IPS DF 4.7 (cell line): ENCODE measurements at regions not wholly inside any gene's neighbourhood (a gene's known extent, or its start where the extent isn't known, plus 50 kb on each side); places are given as distances from the start of the nearest gene placed in this dataset.
"Not testable (repeated sequence)": the region's sequence is repeated elsewhere in the genome, so short reads cannot be mapped to it uniquely, and the experiment has no call there.

Experiments
- DNase-seq: peaks from one replicate; pipeline ENCODE4 v3.0.0-alpha.2; 2013; ENCODE audit warnings: low spot score; ENCODE audit errors: extremely low read depth

- no peak for DNase-seq
Measured at GRCh38 chr6:4341078-4341797, 205.9 kb upstream of the ECI2 start.

- DNase-seq: no peak
Measured at GRCh38 chr6:4340544-4340943, 205.2 kb upstream of the ECI2 start.

DNA sequence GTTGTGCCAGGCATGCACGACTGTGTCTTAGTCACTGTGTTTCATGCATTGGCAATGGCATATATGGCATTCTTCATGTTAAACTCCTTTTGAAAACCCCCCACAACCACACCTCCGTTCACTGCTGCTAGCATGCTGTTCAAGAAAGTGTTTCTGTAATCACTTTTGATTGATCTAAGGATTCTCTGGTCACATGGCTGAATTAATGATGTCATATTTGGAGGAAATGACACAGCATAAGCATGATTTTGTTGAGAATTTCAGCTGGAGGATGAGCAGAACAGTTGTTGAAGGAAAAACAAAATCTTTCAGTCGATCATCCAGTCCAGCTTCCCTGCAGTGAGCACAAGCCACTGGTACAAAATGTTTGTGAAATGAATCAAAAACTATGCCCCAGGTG is 203.5 kb upstream of the ECI2 start:
- DNase-seq: no peak

DNA sequence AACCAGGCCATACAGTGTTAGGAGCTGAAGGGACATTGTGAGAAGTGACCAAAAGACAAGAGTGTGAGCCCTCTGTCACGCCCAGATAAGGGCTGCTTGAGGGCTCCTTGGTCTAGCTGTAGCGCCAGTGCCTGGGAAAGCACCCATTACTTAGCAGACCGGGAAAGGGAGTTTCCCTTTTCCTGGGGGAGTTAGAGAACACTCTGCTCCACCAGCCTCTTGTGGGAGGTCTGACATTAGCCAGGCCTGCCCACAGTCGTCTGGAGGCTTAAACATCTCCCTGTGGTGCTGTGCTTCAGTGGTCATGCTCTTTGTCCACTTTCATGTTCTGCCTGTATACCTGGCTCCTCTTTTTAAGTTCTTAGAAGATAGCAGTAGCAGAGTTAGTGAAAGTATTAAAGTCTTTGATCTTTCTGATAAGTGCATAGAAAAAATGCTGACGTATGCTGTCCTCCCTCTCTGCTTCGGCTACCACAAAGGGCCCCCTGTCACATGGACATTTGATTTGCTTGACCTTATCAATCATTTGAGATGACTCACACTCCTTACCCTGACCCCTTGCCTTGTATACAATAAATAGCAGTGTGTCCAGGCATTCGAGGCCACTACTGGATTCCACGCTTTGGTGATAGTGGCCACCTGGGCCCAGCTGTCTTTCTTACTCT is 201.5 kb upstream of the ECI2 start:
- no peak for DNase-seq

DNA sequence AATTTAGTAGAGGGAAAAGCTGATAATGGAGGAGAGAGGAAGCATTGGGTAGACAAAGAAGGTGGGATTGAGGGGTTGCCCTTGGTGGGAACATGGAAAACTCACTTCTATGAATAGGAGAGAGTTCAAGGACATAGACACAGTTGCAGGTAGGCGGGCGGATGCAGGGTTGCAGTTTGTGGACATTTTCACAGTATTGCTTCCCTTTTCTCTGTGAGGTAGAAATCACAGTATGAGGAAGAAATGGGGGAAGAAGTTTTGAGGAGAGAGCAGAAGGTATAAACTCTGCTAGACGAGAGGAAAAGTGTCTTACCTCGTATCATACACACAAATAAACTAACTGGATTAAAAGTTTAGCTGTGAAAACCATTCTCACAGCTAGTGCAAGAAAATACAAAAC is 200.7 kb upstream of the ECI2 start:
- no peak for DNase-seq

DNA sequence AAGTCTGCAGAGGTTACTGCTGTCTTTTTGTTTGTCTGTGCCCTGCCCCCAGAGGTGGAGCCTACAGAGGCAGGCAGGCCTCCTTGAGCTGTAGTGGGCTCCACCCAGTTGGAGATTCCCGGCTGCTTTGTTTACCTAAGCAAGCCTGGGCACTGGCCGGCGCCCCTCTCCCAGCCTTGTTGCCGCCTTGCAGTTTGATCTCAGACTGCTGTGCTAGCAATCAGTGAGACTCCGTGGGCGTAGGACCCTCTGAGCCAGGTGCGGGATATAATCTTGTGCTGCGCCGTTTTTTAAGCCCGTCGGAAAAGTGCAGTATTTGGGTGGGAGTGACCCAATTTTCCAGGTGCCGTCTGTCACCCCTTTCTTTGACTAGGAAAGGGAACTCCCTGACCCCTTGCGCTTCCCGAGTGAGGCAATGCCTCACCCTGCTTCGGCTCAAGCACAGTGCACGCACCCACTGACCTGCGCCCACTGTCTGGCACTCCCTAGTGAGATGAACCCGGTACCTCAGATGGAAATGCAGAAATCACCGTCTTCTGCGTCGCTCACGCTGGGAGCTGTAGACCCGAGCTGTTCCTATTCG is 198.9 kb upstream of the ECI2 start:
- not testable (repeated sequence) for DNase-seq

- no peak for DNase-seq
Measured at GRCh38 chr6:4327841-4328240, 192.5 kb upstream of the ECI2 start.

- DNase-seq: no peak
Measured at GRCh38 chr6:4324746-4325145, 189.4 kb upstream of the ECI2 start.

- no peak for DNase-seq
Measured at GRCh38 chr6:4323322-4323721, 187.9 kb upstream of the ECI2 start.

DNA sequence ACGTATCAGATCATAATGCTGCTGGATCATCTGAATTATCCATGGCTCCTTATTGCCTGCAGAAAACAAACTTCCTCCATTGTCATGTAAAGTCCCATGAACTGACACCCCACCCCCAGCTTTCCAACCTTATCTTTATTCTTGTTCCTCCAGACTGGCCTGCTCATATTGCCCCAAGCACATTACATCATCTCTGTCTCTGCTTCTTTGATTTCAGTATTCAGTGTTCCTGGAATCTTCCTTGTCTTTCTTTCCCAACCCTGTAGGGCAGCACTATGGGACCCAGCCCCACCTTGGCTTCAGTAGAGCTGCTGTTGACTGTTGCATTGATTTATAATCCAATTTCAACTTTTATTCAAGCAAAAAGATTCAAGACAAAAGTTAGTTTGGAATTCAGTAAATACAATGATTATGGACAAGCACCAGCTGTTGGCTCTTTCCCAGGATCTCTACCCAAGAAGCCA is 187.5 kb upstream of the ECI2 start:
- DNase-seq: no peak

GRCh38 chr6:4322134-4322845 is 186.9 kb upstream of the ECI2 start:
- DNase-seq: no peak

- no peak for DNase-seq
Measured at GRCh38 chr6:4320860-4321259, 185.5 kb upstream of the ECI2 start.

- DNase-seq: no peak
Measured at GRCh38 chr6:4319981-4320683, 184.8 kb upstream of the ECI2 start.

DNA sequence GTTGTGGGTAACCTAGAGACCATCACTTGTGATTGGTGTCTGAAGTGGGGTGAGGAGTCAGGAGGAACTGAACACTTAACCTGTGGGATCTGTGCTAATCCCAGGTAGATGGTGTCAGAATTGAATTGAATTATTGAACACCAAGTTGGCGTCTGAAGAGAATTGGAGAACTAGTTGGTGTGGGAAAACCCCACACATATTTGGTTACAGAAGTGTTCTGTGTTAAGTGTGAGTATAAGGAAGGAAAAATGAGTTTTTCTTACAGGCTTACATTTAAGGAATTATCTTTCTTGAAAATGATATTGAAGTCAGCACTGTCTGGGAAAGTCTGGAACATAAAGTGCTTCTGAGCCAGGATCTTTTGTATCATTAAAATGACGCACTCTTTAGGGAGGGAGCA is 182.9 kb upstream of the ECI2 start:
- DNase-seq: no peak

DNA sequence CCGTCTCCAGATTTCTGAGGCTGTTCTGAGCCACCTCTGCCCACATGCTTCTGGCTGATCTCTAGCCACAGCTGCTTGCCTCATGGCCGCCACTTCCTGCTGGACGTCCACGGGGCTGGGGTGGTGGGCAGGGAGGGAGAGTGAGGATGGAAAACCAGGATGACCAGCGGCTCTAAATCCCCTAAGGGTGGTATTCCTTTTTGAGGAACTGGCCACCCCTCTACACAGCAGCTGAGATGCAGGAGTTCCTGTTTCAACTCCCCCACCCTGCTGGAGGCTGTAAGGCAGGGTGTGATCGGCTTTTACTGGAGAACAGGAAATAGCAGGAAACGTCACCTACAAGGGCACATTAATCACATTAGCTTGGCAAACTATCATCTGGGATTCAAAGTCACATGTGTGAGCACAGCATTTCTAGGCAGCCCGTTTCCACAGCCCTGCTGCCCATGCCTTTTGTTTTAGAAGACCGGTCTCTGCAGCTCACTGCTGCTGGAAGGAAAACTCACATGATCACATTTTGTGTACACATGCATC is 181.6 kb upstream of the ECI2 start:
- no peak for DNase-seq

- no peak for DNase-seq
Measured at GRCh38 chr6:4314201-4314707, 178.9 kb upstream of the ECI2 start.

DNA sequence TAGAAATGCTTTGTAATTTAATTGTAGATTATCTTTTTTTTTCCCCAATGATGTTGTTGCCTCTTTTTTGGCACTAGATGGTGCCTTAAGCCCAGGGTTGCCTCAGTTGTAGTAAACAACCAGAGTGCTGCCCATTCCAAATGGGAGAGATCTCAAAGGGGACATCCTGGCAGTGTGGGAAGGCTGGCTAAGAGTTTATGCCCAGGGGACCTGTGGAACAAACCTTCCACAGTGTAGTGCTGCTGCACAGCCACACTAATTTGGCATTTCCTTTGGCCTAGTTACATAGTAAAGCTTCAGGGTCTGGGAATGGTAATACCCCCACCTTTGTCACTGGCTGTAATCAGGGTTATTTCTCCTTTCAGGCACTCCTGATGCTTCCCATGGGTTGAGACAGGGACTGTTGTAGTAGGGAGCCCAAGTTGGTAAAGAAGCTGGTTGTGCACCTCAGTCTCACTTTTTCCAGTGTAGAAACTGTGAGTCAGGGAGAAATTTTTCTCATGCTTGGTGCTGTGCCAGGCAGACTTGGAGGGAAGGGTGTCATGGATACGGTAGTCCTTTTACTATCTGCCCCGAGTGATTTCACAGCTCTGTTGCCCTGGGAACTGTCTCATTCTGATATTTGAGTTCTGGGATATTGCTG is 177.8 kb upstream of the ECI2 start:
- no peak for DNase-seq

- no peak for DNase-seq
Measured at GRCh38 chr6:4311976-4312860, 176.8 kb upstream of the ECI2 start.

GRCh38 chr6:4309540-4309939 is 174.2 kb upstream of the ECI2 start:
- DNase-seq: no peak

GRCh38 chr6:4308364-4308763 is 173.0 kb upstream of the ECI2 start:
- DNase-seq: no peak
